Mesenchymal stem cell (in vitro differentiated cells and primary cell): ENCODE measurements at regions not wholly inside any gene's neighbourhood (a gene's known extent, or its start where the extent isn't known, plus 50 kb on each side); places are given as distances from the start of the nearest gene placed in this dataset.

Experiments used
- DNase-seq: peaks from one replicate; pipeline ENCODE4 v3.0.0-alpha.2; 2013
- H2AFZ ChIP-seq: one replicate; pipeline ENCODE4 v1.6.1; 2013; ENCODE audit warnings: low read depth, mild to moderate bottlenecking, control low read depth, inconsistent platforms, low read length, moderate library complexity
- H2AK5ac ChIP-seq: 2 replicates; pipeline ENCODE4 v1.6.1; 2013; ENCODE audit warnings: low read length, moderate library complexity, mild to moderate bottlenecking, inconsistent platforms; ENCODE audit not compliant: severe bottlenecking
- H2BK120ac ChIP-seq: one replicate; pipeline ENCODE4 v1.6.1; 2013; ENCODE audit warnings: low read depth, mild to moderate bottlenecking, inconsistent platforms, low read length, moderate library complexity
- H2BK12ac ChIP-seq, 2 experiments: one replicate each; pipeline ENCODE4 v1.6.1; 2013; ENCODE audit warnings: inconsistent platforms in 2 of 2, low read length in 2 of 2, mild to moderate bottlenecking in 2 of 2, moderate library complexity in 2 of 2, control low read depth in 1 of 2
- H2BK15ac ChIP-seq: one replicate; pipeline ENCODE4 v1.6.1; 2013; ENCODE audit warnings: mild to moderate bottlenecking, low read depth, inconsistent platforms; ENCODE audit not compliant: poor library complexity, severe bottlenecking
- H2BK5ac ChIP-seq: 2 replicates; pipeline ENCODE4 v1.6.1; 2013; ENCODE audit warnings: low read depth, mild to moderate bottlenecking, low read length, control low read depth, inconsistent platforms; ENCODE audit not compliant: poor library complexity, severe bottlenecking
- H3K14ac ChIP-seq, 2 experiments: one replicate each; pipeline ENCODE4 v1.6.1; 2013; ENCODE audit warnings: inconsistent platforms in 2 of 2, low read length in 2 of 2, control low read depth in 1 of 2, mild to moderate bottlenecking in 1 of 2, moderate library complexity in 1 of 2
- H3K18ac ChIP-seq, 2 experiments: one replicate each; pipeline ENCODE4 v1.6.1; 2013; ENCODE audit warnings: inconsistent platforms in 2 of 2, low read length in 2 of 2, control low read depth in 1 of 2, low read depth in 1 of 2, mild to moderate bottlenecking in 1 of 2
- H3K23ac ChIP-seq, 2 experiments: one replicate each; pipeline ENCODE4 v1.6.1; 2013; ENCODE audit warnings: inconsistent platforms in 2 of 2, low read length in 2 of 2, mild to moderate bottlenecking in 2 of 2, moderate library complexity in 2 of 2, control low read depth in 1 of 2
- H3K27ac ChIP-seq: 2 replicates; pipeline ENCODE4 v1.5.1; 2013; ENCODE audit warnings: mild to moderate bottlenecking, moderate library complexity, low read length, control low read depth, inconsistent platforms; ENCODE audit not compliant: poor library complexity, severe bottlenecking
- H3K27me3 ChIP-seq, 2 experiments: 2 replicates each; pipeline versions ENCODE4 v1.6.1 to v1.7.0; 2013; ENCODE audit warnings: low read length in 2 of 2, mild to moderate bottlenecking in 2 of 2, moderate library complexity in 2 of 2, control low read depth in 1 of 2, inconsistent platforms in 1 of 2; ENCODE audit not compliant: control insufficient read depth in 1 of 2, insufficient read depth in 1 of 2
- H3K36me3 ChIP-seq, 2 experiments: 2 replicates each; pipeline versions ENCODE4 v1.6.1 to v1.7.0; 2013; ENCODE audit warnings: low read length in 2 of 2, control low read depth in 1 of 2, inconsistent platforms in 1 of 2, low read depth in 1 of 2, mild to moderate bottlenecking in 1 of 2; ENCODE audit not compliant: insufficient read depth in 2 of 2, control insufficient read depth in 1 of 2
- H3K4ac ChIP-seq, 2 experiments: one replicate each; pipeline ENCODE4 v1.6.1; 2013; ENCODE audit warnings: inconsistent platforms in 2 of 2, low read length in 2 of 2, mild to moderate bottlenecking in 2 of 2, moderate library complexity in 2 of 2, control low read depth in 1 of 2, low read depth in 1 of 2
- H3K4me1 ChIP-seq: 2 replicates; pipeline ENCODE4 v1.6.1; 2013; ENCODE audit warnings: low read depth, low read length, control low read depth; ENCODE audit not compliant: control insufficient read depth, insufficient read depth
- H3K4me2 ChIP-seq: 2 replicates; pipeline ENCODE4 v1.6.1; 2013; ENCODE audit warnings: low read length, mild to moderate bottlenecking, inconsistent platforms; ENCODE audit not compliant: poor library complexity, severe bottlenecking
- H3K4me3 ChIP-seq, 2 experiments: 2 replicates each; pipeline versions ENCODE4 v1.5.1 to v1.7.0; 2013; ENCODE audit warnings: low read length in 2 of 2, mild to moderate bottlenecking in 2 of 2, control low read depth in 1 of 2, low read depth in 1 of 2; ENCODE audit not compliant: insufficient read depth in 1 of 2
- H3K79me1 ChIP-seq: replicated peaks from 2 replicates; pipeline ENCODE4 v1.6.1; 2013; ENCODE audit warnings: mild to moderate bottlenecking, control low read depth, low read length, inconsistent platforms; ENCODE audit not compliant: poor library complexity, severe bottlenecking
- H3K9ac ChIP-seq: 2 replicates; pipeline ENCODE4 v1.7.0; 2013; ENCODE audit warnings: mild to moderate bottlenecking, low read length, moderate library complexity
- H3K9me3 ChIP-seq: 2 replicates; pipeline ENCODE4 v1.7.0; 2013; ENCODE audit warnings: mild to moderate bottlenecking, low read length; ENCODE audit not compliant: control insufficient read depth
- H4K8ac ChIP-seq: one replicate; pipeline ENCODE4 v1.6.1; 2013; ENCODE audit warnings: inconsistent platforms, mild to moderate bottlenecking, low read length, moderate library complexity
- H4K91ac ChIP-seq: one replicate; pipeline ENCODE4 v1.6.1; 2013; ENCODE audit warnings: mild to moderate bottlenecking, low read length, inconsistent platforms
- WGBS: methylation state at CpG from one replicate; pipeline ENCODE4 v1.1.7; 2013; ENCODE audit warnings: mixed read lengths; 5-methylcytosine and 5-hydroxymethylcytosine counted together

GRCh38 chr13:72113931-72114330 lies 246.9 kb upstream of the DACH1 start:
- Histone ChIP-seq H3K4ac (no peak overlapping the region), H3K4me3 (no peak overlapping the region), H3K4me1 (peaks cover 2% of the 10 kb centered on the region), H4K8ac (no peak overlapping the region), H2AK5ac (no peak overlapping the region), H2BK5ac (no peak overlapping the region), H2BK12ac (no peak overlapping the region), H3K14ac (no peak overlapping the region), H4K91ac (no peak overlapping the region), H2BK15ac (no peak overlapping the region), H3K27ac (no peak overlapping the region), H3K9ac (no peak overlapping the region), H3K36me3 (no peaks in the 10 kb centered on the region), H3K79me1 (no peaks in the 10 kb centered on the region), H2AFZ (no peak overlapping the region), H2BK120ac (no peak overlapping the region), H3K27me3 (no peaks in the 10 kb centered on the region), H3K18ac (no peak overlapping the region), H3K23ac (no peak overlapping the region), H3K4me2 (no peak overlapping the region), H3K9me3 (no peaks in the 10 kb centered on the region)
- DNase-seq, result no peak
- WGBS, result 95% methylated on average over 1 of the region's 2 CpGs

DNA sequence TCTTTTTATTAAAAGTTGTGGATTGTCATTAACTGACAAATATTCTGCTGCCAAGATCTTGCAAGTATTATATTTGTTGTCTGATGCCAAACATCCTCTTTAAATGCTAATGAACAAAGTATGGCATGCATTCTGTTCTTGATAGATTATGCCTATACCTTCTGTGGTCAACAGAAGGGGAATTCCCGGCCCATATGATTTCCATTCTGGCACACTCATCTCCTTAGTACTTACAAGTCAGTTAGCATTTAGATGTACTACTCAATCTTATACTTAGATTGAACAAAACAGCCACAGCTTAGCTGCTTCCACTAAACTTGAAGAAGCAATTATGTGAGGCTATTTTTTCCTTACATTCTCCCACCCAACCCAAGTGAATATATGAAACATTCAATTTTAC lies 246.1 kb upstream of the DACH1 start:
- Histone ChIP-seq H3K14ac (no peak overlapping the region), H3K9me3 (no peaks in the 10 kb centered on the region), H3K36me3 (no peaks in the 10 kb centered on the region), H3K9ac (no peak overlapping the region), H2BK120ac (no peak overlapping the region), H3K4me1 (peaks cover 2% of the 10 kb centered on the region), H4K8ac (no peak overlapping the region), H3K4ac (no peak overlapping the region), H2BK15ac (no peak overlapping the region), H2AK5ac (no peak overlapping the region), H3K4me2 (no peak overlapping the region), H3K27ac (no peak overlapping the region), H2BK5ac (no peak overlapping the region), H2AFZ (no peak overlapping the region), H3K4me3 (no peak overlapping the region), H4K91ac (no peak overlapping the region), H3K18ac (no peak overlapping the region), H3K23ac (no peak overlapping the region), H3K79me1 (no peaks in the 10 kb centered on the region), H3K27me3 (no peaks in the 10 kb centered on the region), H2BK12ac (no peak overlapping the region)
- 93% methylated on average over 1 of the region's 1 CpG for WGBS
- DNase-seq, result no peak

- no peaks in the 10 kb centered on the region for H3K79me1 ChIP-seq
- H2BK15ac ChIP-seq, result no peak overlapping the region
Measured at GRCh38 chr13:72112216-72112615, 245.2 kb upstream of the DACH1 start.

DNA sequence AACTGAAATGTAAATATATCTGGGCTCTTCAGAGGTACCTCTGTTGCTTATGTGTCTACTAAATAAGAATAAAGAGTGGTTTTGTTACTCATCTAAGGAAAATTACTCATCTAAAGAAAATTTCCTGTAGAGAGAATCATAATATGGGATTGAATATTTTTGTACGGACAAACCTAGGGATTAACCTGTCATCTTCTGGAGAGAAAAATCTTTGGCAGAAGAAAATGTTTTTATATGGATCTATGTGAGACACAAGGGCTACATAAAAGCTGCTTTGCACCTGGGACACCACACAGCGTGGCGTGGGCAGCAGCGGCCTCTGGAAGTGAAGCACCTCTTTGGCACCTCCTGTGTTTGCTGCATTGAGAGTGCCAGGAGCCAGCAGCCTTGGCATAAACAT lies 242.9 kb upstream of the DACH1 start:
- H3K23ac ChIP-seq, result no peak overlapping the region
- H3K79me1 ChIP-seq, result no peaks in the 10 kb centered on the region
- H3K4ac ChIP-seq, result no peak overlapping the region
- H3K9me3 ChIP-seq, result peaks cover 7% of the 10 kb centered on the region
- no peak for DNase-seq
- 77% methylated on average over 4 of the region's 4 CpGs for WGBS
- no peak overlapping the region for H2BK120ac ChIP-seq
- H3K18ac ChIP-seq, result no peak overlapping the region
- H3K27ac ChIP-seq, result peak overlapping the region; percentile 6
- H3K4me3 ChIP-seq, result no peak overlapping the region
- peak overlapping the region; percentile 75 for H4K8ac ChIP-seq
- H3K14ac ChIP-seq, result no peak overlapping the region
- H2BK5ac ChIP-seq, result no peak overlapping the region
- H2AFZ ChIP-seq, result no peak overlapping the region
- no peaks in the 10 kb centered on the region for H3K36me3 ChIP-seq
- H4K91ac ChIP-seq, result no peak overlapping the region
- no peak overlapping the region for H3K9ac ChIP-seq
- no peak overlapping the region for H2BK15ac ChIP-seq
- no peak overlapping the region for H2BK12ac ChIP-seq
- peaks cover 2% of the 10 kb centered on the region for H3K4me1 ChIP-seq
- H3K4me2 ChIP-seq, result no peak overlapping the region
- H2AK5ac ChIP-seq, result no peak overlapping the region
- no peaks in the 10 kb centered on the region for H3K27me3 ChIP-seq

More at GRCh38 chr13:72112216-72112615, 245.2 kb upstream of the DACH1 start:
- peaks cover 2% of the 10 kb centered on the region for H3K4me1 ChIP-seq
- H4K8ac ChIP-seq, result no peak overlapping the region
- no peak overlapping the region for H2AFZ ChIP-seq
- H3K23ac ChIP-seq, result no peak overlapping the region
- H4K91ac ChIP-seq, result no peak overlapping the region
- H3K36me3 ChIP-seq, result no peaks in the 10 kb centered on the region
- 97% methylated on average over 2 of the region's 2 CpGs for WGBS
- H3K4ac ChIP-seq, result no peak overlapping the region
- no peak overlapping the region for H3K4me2 ChIP-seq
- H3K27ac ChIP-seq, result no peak overlapping the region
- DNase-seq, result no peak
- no peak overlapping the region for H3K4me3 ChIP-seq
- H2BK5ac ChIP-seq, result no peak overlapping the region
- no peak overlapping the region for H2BK12ac ChIP-seq
- H3K14ac ChIP-seq, result no peak overlapping the region
- no peak overlapping the region for H2AK5ac ChIP-seq
- H2BK120ac ChIP-seq, result no peak overlapping the region
- no peaks in the 10 kb centered on the region for H3K27me3 ChIP-seq
- no peaks in the 10 kb centered on the region for H3K9me3 ChIP-seq
- no peak overlapping the region for H3K18ac ChIP-seq
- no peak overlapping the region for H3K9ac ChIP-seq
